Gastrocnemius medialis (tissue), 4 donors: ENCODE measurements at regions not wholly inside any gene's neighbourhood (a gene's known extent, or its start where the extent isn't known, plus 50 kb on each side); places are given as distances from the start of the nearest gene placed in this dataset.

Experiments
- ATAC-seq, 2 donors: fragments of 150-250 bp; one replicate each; pipeline ENCODE4 v1.9.1; 2016
- DNase-seq, 2 donors: peaks; one replicate each; pipeline ENCODE4 v3.0.0-alpha.2; 2019
- H3K27ac ChIP-seq, 4 donors: fragments of 200-600 bp; sonication (generic); 1 replicate in 1 of 4; 2 replicates in 3 of 4; pipeline ENCODE4 v1.5.1; 2016 to 2018; ENCODE audit warnings: mild to moderate bottlenecking in 2 of 4, moderate library complexity in 1 of 4
- H3K27me3 ChIP-seq, 3 donors: fragments of 200-600 bp; sonication (generic) in 2 of 3; 1 replicate in 1 of 3; 2 replicates in 2 of 3; pipeline versions ENCODE4 v1.5.1 to v1.6.0; 2016 to 2019; ENCODE audit warnings: mild to moderate bottlenecking in 1 of 3, moderate library complexity in 1 of 3
- H3K36me3 ChIP-seq, 2 donors: fragments of 200-600 bp; sonication (generic) in 1 of 2; one replicate each; pipeline ENCODE4 v1.5.1; 2017 to 2018
- H3K4me1 ChIP-seq, 2 donors: fragments of 200-600 bp; sonication (generic) in 1 of 2; one replicate each; pipeline ENCODE4 v1.5.1; 2016 to 2017; ENCODE audit warnings: mild to moderate bottlenecking in 2 of 2
- H3K4me3 ChIP-seq, 4 donors: fragments of 200-600 bp; sonication (generic) in 3 of 4; 1 replicate in 1 of 4; 2 replicates in 3 of 4; pipeline ENCODE4 v1.5.1; 2016 to 2019; ENCODE audit warnings: mild to moderate bottlenecking in 2 of 4
- H3K9me3 ChIP-seq, 3 donors: fragments of 200-600 bp; sonication (generic) in 2 of 3; 1 replicate in 1 of 3; 2 replicates in 2 of 3; pipeline ENCODE4 v1.5.1; 2016 to 2019
- CTCF ChIP-seq, 5 experiments: fragments of 450-650 bp in 3 of 5; fragments of 200-600 bp in 2 of 5; sonication (generic) in 2 of 5; IDR thresholded peaks in 4 of 5; conservative IDR thresholded peaks in 1 of 5; 1 replicate in 4 of 5; 2 replicates in 1 of 5; pipeline ENCODE4 v1.5.1; 2016 to 2019; ENCODE audit warnings: antibody characterized with exemption in 5 of 5, mild to moderate bottlenecking in 3 of 5, moderate library complexity in 3 of 5
- POLR2A ChIP-seq, 2 donors: fragments of 450-650 bp; IDR thresholded peaks; one replicate each; pipeline ENCODE4 v1.6.1; 2017; ENCODE audit warnings: antibody characterized with exemption in 2 of 2, mild to moderate bottlenecking in 2 of 2, moderate library complexity in 2 of 2
- in situ Hi-C, 4 donors: fragments of 200-750 bp; cut with MboI; loops; one replicate each; pipeline versions ENCODE4 v1.15.0 to v1.8.0; 2017; ENCODE audit warnings: low sequenced_read_pairs in 4 of 4
- intact Hi-C: fragments of 100-400 bp; cut with DNase I; formaldehyde crosslinking; loops from one replicate; pipeline ENCODE4 v1.15.1; 2023; ENCODE audit warnings: low total_unique reads

DNA sequence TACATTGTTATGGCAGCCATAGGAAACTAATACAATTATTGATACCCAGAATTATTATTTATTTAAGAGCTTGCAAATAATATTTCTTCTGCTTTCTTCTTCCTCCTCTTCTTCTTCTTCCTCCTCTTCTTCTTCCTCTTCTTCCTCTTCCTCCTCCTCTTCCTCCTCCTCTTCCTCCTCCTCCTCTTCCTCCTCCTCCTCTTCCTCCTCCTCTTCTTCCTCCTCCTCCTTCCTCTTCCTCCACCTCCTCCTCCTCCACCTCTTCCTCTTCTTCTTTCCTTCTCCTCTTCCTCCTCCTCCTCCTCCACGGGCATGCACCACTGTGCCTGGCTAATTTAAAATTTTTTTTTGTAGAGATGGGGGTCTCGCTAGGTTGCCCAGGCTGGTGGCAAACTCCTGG is 95.6 kb upstream of the BCAR3 start:
- Histone ChIP-seq H3K27me3 (no peaks in the 10 kb centered on the region), H3K9me3 (no peaks in the 10 kb centered on the region), H3K4me1 (peaks cover 19 to 30% of the 10 kb centered on the region in 2 donors), H3K36me3 (no peaks in the 10 kb centered on the region), H3K4me3 (no peak overlapping the region), H3K27ac (no peak overlapping the region)
- intact Hi-C loops: no loop called here
- ATAC-seq (no peak), DNase-seq (no peak)
- in situ Hi-C loops: no loop called here
- TF ChIP-seq CTCF (IDR thresholded peaks at IDR 0.05 in 4 of 5, conservative IDR thresholded peaks at IDR 0.05 in 1 of 5): no peak
- TF ChIP-seq POLR2A (IDR thresholded peaks at IDR 0.05): no peak

- in situ Hi-C loops: no loop called here
- no peak for ATAC-seq
Observed at GRCh38 chr1:93776728-93777127, 95.1 kb upstream of the BCAR3 start.

DNA sequence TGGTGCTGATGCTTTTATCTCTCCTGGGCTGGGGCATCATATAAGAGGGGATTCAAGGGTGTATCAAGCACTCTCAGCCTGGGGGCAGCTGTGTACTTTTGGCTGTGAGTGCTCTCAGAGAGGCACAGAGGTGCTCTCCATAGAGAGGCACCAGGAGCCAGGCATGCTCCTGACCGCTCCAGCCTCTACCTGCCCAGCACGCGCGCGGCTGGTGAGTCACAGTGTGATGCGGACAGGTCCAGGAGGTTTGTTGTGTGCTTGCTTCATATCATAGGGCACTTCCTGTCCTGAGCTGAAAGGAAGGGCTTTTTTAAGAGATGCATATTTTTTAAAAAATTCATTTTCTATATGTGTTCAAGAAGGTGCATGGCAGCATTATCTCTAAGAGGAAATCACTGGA is 93.6 kb upstream of the BCAR3 start:
- Histone ChIP-seq H3K4me1 (peaks cover 19 to 37% of the 10 kb centered on the region in 2 donors), H3K4me3 (no peak overlapping the region), H3K27me3 (no peaks in the 10 kb centered on the region), H3K9me3 (no peaks in the 10 kb centered on the region), H3K27ac (no peak overlapping the region), H3K36me3 (no peaks in the 10 kb centered on the region)
- intact Hi-C loops (no loop called here), in situ Hi-C loops (no loop called here)
- ATAC-seq (no peak), DNase-seq (no peak)
- no peak for TF ChIP-seq POLR2A (IDR thresholded peaks at IDR 0.05)
- TF ChIP-seq CTCF (IDR thresholded peaks at IDR 0.05 in 4 of 5, conservative IDR thresholded peaks at IDR 0.05 in 1 of 5): no peak

More at GRCh38 chr1:93776728-93777127, 95.1 kb upstream of the BCAR3 start:
- Histone ChIP-seq H3K9me3 (no peaks in the 10 kb centered on the region), H3K4me1 (peaks cover 19 to 35% of the 10 kb centered on the region in 2 donors), H3K36me3 (no peaks in the 10 kb centered on the region), H3K4me3 (no peak overlapping the region), H3K27me3 (no peaks in the 10 kb centered on the region), H3K27ac (no peak overlapping the region)
- DNase-seq: no peak
- intact Hi-C loops: no loop called here
- TF ChIP-seq CTCF (IDR thresholded peaks at IDR 0.05 in 4 of 5, conservative IDR thresholded peaks at IDR 0.05 in 1 of 5) (no peak), POLR2A (IDR thresholded peaks at IDR 0.05) (no peak)

- ATAC-seq (no peak), DNase-seq (no peak)
- intact Hi-C loops (no loop called here), in situ Hi-C loops (no loop called here)
- no peaks in the 10 kb centered on the region for H3K36me3 ChIP-seq
- H3K27me3 ChIP-seq: no peaks in the 10 kb centered on the region
- no peak overlapping the region for H3K4me3 ChIP-seq
- H3K27ac ChIP-seq: no peak overlapping the region
- TF ChIP-seq POLR2A (IDR thresholded peaks at IDR 0.05): no peak
- TF ChIP-seq CTCF (IDR thresholded peaks at IDR 0.05 in 4 of 5, conservative IDR thresholded peaks at IDR 0.05 in 1 of 5): no peak
- peaks cover 20 to 37% of the 10 kb centered on the region in 2 donors for H3K4me1 ChIP-seq
- no peaks in the 10 kb centered on the region for H3K9me3 ChIP-seq
Observed at GRCh38 chr1:93774707-93775106, 93.1 kb upstream of the BCAR3 start.
